ENCODE measurements at regions not wholly inside any gene's neighbourhood (a gene's known extent, or its start where the extent isn't known, plus 50 kb on each side); places are given as distances from the start of the nearest gene placed in this dataset.
"Not testable (repeated sequence)": the region's sequence is repeated elsewhere in the genome, so short reads cannot be mapped to it uniquely, and the experiment has no call there.

GRCh38 chr4:72887152-72887551 is 182.4 kb downstream of the COX18 start:
- intact Hi-C loops (cut with DNase I) = no loop called here
- DNase-seq = no peak

DNA sequence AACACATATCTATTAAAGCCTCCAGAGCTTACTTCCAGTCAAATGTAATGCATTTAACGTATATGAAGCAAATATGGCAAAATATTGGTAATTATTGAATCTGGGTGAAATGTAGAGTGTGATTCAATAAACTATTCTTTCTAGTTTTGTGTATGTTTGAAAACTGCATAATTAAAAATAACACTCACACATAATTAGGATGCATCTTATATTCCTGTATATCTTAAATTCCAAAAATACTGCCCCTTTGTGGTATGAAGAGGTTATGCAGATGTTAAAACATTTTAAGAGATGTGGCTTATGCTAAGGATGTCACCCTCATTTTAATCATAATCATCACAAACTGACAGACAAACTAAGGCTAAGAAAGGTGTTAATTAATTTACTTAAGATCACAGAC is 182.9 kb downstream of the COX18 start:
- no peak for DNase-seq
- intact Hi-C loops (cut with DNase I) = no loop called here

DNA sequence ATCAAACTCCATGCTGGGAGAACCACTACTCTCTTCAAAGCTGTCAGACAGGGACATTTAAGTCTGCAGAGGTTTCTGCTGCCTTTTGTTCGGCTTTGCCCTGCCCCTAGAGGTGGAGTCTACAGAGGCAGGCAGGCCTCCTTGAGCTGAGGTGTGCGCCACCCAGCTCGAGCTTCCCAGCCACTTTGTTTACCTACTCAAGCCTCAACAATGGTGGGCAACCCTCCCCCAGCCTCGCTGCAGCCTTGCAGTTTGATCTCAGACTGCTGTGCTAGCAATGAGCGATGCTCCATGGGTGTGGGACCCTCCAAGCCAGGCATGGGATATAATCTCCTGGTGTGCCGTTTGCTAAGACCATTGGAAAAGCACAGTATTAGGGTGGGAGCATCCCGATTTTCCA is 185.3 kb downstream of the COX18 start:
- DNase-seq; intact Hi-C loops (cut with DNase I): not testable (repeated sequence)

- intact Hi-C loops (cut with DNase I) = no loop called here
- peak in 2 of 10 donors; percentile 59 to 77 for DNase-seq
These were observed 192.6 kb downstream of the COX18 start for GRCh38 chr4:72876946-72877345.

DNA sequence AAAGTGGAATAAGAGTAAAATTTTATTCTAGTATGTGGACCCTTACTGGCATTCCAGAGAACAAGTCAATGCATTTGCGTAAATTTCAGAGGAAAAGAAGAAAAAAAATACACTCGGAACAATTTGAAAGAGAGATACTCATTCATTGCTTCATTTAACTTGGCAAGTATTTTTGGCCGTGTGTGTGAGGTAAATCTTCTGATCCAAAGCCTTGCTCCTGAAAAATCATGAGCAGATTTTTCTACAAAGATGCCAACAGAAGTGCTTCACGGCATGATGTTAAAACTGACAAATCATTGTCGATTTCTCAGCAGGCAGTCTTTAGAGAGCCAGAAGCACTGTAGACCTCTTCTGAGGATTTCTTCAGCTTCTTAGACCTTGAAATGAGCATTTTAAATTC is 194.0 kb downstream of the COX18 start:
- intact Hi-C loops (cut with DNase I) = no loop called here
- no peak for DNase-seq

DNA sequence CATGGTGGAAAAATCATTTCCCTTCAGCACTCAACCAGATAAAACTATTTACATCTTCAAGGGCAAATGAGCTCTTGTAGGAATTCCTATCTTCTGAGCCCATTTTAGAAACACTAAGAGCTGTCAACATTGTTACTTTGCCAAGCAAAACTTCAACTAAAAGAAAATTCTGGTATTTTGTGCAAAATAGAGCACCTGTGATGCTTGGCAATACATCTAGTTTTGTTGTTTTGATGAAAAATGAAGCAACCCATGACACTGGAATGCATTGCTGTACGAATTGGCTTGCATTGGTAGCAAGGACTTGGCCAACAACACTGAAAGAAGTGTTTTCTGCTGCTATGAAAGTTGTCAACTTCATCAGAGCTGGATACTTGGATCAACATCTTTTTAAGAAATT is 194.4 kb downstream of the COX18 start:
- intact Hi-C loops (cut with DNase I) = no loop called here
- no peak for DNase-seq

GRCh38 chr4:72864898-72865297 is 204.6 kb downstream of the COX18 start:
- intact Hi-C loops (cut with DNase I) = no loop called here
- DNase-seq = no peak

DNA sequence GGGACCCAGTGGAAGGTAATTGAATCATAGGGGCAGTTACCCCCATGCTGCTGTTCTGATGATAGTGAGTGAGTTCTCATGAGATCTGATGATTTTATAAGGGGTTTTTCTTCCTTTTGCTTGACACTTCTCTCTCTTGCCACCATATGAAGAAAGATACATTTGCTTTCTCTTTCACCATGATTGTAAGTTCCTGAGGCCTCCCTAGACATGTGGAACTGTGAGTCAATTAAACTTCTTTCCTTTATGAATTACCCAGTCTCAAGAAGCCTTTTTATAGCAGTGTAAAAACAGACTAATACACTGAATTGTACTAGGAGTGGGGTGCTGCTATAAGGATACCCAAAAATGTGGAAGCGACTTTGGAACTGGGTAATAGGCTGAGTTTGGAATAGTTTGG is 205.2 kb downstream of the COX18 start:
- intact Hi-C loops (cut with DNase I) = not testable (repeated sequence)

DNA sequence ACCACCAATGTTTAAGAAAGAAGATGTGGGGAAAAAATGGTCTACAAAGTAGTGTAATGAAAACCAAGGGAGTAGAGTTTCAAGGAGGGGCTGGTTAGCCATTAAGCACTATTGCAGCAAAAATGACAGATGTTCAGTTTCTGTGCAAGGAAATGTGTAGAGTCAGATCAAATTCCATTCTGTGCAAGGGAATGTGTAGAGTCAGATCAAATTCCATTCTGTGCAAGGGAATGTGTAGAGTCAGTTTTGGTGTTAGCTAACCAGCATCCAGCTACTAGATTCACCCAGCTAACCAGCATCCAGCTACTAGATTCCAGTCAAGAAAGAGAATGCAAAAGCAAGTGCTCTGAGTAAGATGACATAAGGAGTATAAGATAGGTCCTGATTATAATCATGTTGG is 208.8 kb downstream of the COX18 start:
- no peak for DNase-seq
- intact Hi-C loops (cut with DNase I) = no loop called here

More for the DNA sequence above, 205.2 kb downstream of the COX18 start:
- not testable (repeated sequence) for DNase-seq

- no peak for DNase-seq
- intact Hi-C loops (cut with DNase I) = no loop called here
These were observed 211.2 kb downstream of the COX18 start for GRCh38 chr4:72858328-72858727.

GRCh38 chr4:72857787-72858186 is 211.7 kb downstream of the COX18 start:
- intact Hi-C loops (cut with DNase I) = no loop called here
- no peak for DNase-seq

GRCh38 chr4:72857216-72857615 is 212.3 kb downstream of the COX18 start:
- DNase-seq = no peak
- intact Hi-C loops (cut with DNase I) = no loop called here

- intact Hi-C loops (cut with DNase I) = no loop called here
These were observed 223.0 kb downstream of the COX18 start for GRCh38 chr4:72846280-72847111.

DNA sequence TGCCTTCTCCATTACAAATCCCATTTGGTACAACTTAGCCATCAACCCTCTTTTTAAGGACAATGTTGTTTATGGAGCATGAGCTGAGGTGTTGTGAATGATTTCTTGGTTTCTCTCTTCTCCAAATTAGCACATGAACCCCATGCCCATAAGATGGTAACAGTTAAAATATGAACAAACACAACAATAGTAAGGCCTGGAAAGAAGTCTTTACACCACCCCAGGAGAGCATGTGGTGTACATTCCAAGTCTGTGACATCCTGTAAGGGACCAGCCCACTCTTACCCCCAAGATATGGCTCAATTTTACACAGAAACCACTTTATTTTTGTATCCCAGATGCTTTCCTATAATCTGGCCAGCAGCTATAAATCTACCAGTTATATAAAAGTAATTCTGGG is 226.1 kb downstream of the COX18 start:
- intact Hi-C loops (cut with DNase I) = no loop called here
- DNase-seq = no peak

More at GRCh38 chr4:72846280-72847111, 223.0 kb downstream of the COX18 start:
- peak in 2 of 10 donors; percentile 31 to 38 for DNase-seq

GRCh38 chr4:72842323-72842722 is 227.2 kb downstream of the COX18 start:
- intact Hi-C loops (cut with DNase I) = no loop called here
- no peak for DNase-seq

DNA sequence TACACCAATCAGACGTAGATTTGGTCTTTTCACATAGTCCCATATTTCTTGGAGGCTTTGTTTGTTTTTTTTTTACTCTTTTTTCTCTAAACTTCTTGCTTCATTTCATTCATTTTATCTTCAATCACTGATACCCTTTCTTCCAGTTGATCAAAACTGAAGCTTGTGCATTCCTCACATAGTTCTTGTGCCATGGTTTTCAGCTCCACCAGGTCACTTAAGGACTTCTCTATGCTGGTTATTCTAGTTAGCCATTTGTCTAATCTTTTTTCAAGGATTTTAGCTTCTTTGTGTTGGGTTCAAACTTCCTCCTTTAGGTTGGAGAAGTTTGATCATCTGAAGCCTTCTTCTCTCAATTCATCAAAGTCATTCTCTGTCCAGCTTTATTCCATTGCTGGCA is 229.3 kb downstream of the COX18 start:
- DNase-seq; intact Hi-C loops (cut with DNase I): not testable (repeated sequence)

GRCh38 chr4:72828864-72829263 is 240.7 kb downstream of the COX18 start:
- no peak for DNase-seq
- intact Hi-C loops (cut with DNase I) = no loop called here

GRCh38 chr4:72827968-72828367 is 241.5 kb downstream of the COX18 start:
- no peak for DNase-seq
- intact Hi-C loops (cut with DNase I) = no loop called here

DNA sequence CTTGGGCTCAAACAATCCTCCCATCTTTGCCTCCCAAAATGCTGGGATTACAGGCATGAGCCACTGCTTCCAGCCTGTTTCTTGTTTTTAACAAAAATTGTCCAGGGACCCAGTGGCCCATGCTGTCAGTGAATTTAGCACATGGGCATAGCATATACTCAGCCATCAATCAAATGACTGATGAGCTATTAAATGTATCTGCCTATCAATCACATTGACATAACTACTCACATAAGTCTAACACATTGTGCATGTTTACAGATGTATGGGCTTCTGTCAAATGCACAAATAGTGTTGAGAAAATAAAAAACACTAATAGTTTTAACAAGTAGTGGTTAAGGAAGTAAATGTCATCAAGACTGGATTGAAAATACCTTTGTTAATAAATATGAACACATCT is 249.4 kb downstream of the COX18 start:
- DNase-seq = no peak
- intact Hi-C loops (cut with DNase I) = no loop called here

GRCh38 chr4:72817012-72817411 is 248.0 kb upstream of the ADAMTS3 start:
- intact Hi-C loops (cut with DNase I) = no loop called here
- no peak for DNase-seq

- intact Hi-C loops (cut with DNase I) = no loop called here
These were observed 245.2 kb upstream of the ADAMTS3 start for GRCh38 chr4:72814241-72814640.

DNA sequence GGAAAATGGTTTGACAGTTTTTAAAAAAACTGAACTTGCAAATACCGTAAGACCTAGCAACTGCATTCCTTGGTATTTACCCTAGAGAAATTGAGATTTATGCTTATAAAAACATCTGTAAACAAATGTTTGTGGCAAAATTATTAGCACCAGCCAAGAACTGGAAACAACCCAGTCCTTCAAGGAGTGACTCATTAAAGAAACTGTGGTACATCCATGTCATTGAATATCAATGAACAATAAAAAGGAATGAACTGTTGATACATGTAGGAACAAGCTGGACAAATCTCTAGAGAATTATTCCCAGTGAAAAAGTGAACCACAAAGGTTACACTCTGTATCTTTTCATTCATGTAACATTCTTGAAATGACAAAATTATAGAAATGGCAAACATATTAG is 240.2 kb upstream of the ADAMTS3 start:
- no peak for DNase-seq
- intact Hi-C loops (cut with DNase I) = no loop called here

More at GRCh38 chr4:72814241-72814640, 245.2 kb upstream of the ADAMTS3 start:
- no peak for DNase-seq

GRCh38 chr4:72805284-72805683 is 236.3 kb upstream of the ADAMTS3 start:
- no peak for DNase-seq
- intact Hi-C loops (cut with DNase I) = no loop called here
